ENCODE measurements at regions not wholly inside any gene's neighbourhood (a gene's known extent, or its start where the extent isn't known, plus 50 kb on each side); places are given as distances from the start of the nearest gene placed in this dataset.

DNA sequence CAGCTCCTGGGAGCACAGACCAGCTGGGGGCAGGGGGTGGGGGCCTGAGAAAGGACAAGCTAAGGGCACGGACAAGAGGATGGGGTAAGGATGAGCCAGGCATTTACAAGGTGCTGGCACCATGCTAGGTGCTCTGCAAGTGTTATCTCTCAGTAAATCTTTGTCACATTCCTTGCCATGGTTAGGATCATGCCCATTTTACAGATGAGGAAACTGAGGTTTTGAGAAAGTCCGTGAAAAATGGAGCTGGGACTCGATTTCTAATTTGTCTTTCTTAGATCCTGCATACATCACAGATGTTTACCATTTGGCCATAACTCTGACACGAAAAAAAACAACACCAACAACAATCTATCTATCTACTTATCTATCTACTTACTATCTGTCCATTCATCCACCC lies 429.7 kb downstream of the MIAT start:
- peaks cover 47% of the 10 kb centered on the region for H3K27me3 ChIP-seq (ENCODE audit: control insufficient read depth, extremely low read depth, insufficient read depth, low read length)
- TF ChIP-seq CTCF (optimal IDR thresholded peaks at IDR 0.05 in 1 of 3, IDR thresholded peaks at IDR 0.05 in 1 of 3, conservative IDR thresholded peaks at IDR 0.05 in 1 of 3; ENCODE audit: extremely low read depth in 1 of 3, insufficient read depth in 2 of 3, low read length in 3 of 3) (no peak), EZH2 (IDR thresholded peaks at IDR 0.05; ENCODE audit: low read length) (no peak)

DNA sequence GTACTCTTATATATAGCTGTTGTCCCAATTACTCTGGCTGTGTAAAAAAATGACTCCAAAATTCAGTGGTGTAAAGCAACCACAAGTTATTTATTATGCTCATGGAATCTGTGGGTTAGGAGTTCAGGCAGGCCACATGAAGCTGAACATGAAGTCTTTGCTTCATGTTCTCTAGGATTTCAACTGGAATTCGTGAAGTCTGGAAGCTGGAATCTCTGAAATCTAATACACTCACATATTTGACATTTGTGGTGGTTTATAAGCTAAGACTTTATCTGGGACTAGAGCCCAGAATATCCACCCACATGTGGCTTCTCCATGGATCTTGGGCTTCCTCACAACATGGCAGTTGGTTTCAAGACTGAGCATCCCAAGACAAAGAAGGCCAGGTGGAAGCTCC lies 430.6 kb downstream of the MIAT start:
- Histone ChIP-seq H3K4me1 (ENCODE audit: control insufficient read depth, extremely low read depth, insufficient read depth, low read length) (no peaks in the 10 kb centered on the region), H3K27ac (ENCODE audit: control insufficient read depth, insufficient read depth, low read length) (no peak overlapping the region), H4K20me1 (ENCODE audit: control insufficient read depth, extremely low read depth, insufficient read depth, low read length) (no peaks in the 10 kb centered on the region), H3K4me2 (ENCODE audit: control insufficient read depth, extremely low read depth, insufficient read depth, low read depth, low read length) (no peak overlapping the region), H2AFZ (ENCODE audit: control insufficient read depth, low read length) (no peak overlapping the region), H3K4me3 (ENCODE audit: control insufficient read depth in 2 of 3, extremely low read depth in 1 of 3, insufficient read depth in 2 of 3, low read depth in 1 of 3, low read length in 3 of 3) (no peak overlapping the region), H3K9me3 (ENCODE audit: control insufficient read depth, low read depth, low read length) (no peaks in the 10 kb centered on the region), H3K27me3 (ENCODE audit: control insufficient read depth, extremely low read depth, insufficient read depth, low read length) (peaks cover 50% of the 10 kb centered on the region), H3K36me3 (ENCODE audit: control insufficient read depth in 2 of 2, extremely low read depth in 1 of 2, insufficient read depth in 2 of 2, low read length in 2 of 2) (no peaks in the 10 kb centered on the region), H3K9me1 (ENCODE audit: control insufficient read depth, extremely low read depth, insufficient read depth, low read length) (no peaks in the 10 kb centered on the region), H3K9ac (ENCODE audit: control insufficient read depth, extremely low read depth, insufficient read depth, low read length) (no peak overlapping the region), H3K79me2 (ENCODE audit: control insufficient read depth, insufficient read depth, low read length) (no peaks in the 10 kb centered on the region)
- dilution Hi-C loops (cut with MboI; ENCODE audit: extremely low pct_ligation_motif_present, low sequenced_read_pairs), result no loop called here
- TF ChIP-seq CTCF (optimal IDR thresholded peaks at IDR 0.05 in 1 of 3, IDR thresholded peaks at IDR 0.05 in 1 of 3, conservative IDR thresholded peaks at IDR 0.05 in 1 of 3; ENCODE audit: extremely low read depth in 1 of 3, insufficient read depth in 2 of 3, low read length in 3 of 3), result no peak
- TF ChIP-seq EZH2 (IDR thresholded peaks at IDR 0.05; ENCODE audit: low read length), result no peak
- DNase-seq (ENCODE audit: low read depth, low spot score) (no peak), FAIRE-seq (no peak)

More for the DNA sequence above, 429.7 kb downstream of the MIAT start:
- FAIRE-seq (no peak), DNase-seq (ENCODE audit: low read depth, low spot score) (no peak)
- H3K9ac ChIP-seq (ENCODE audit: control insufficient read depth, extremely low read depth, insufficient read depth, low read length), result no peak overlapping the region
- H3K4me2 ChIP-seq (ENCODE audit: control insufficient read depth, extremely low read depth, insufficient read depth, low read depth, low read length), result no peak overlapping the region
- no peaks in the 10 kb centered on the region for H3K9me1 ChIP-seq (ENCODE audit: control insufficient read depth, extremely low read depth, insufficient read depth, low read length)
- H3K36me3 ChIP-seq (ENCODE audit: control insufficient read depth in 2 of 2, extremely low read depth in 1 of 2, insufficient read depth in 2 of 2, low read length in 2 of 2), result no peaks in the 10 kb centered on the region
- no peaks in the 10 kb centered on the region for H3K4me1 ChIP-seq (ENCODE audit: control insufficient read depth, extremely low read depth, insufficient read depth, low read length)
- dilution Hi-C loops (cut with MboI; ENCODE audit: extremely low pct_ligation_motif_present, low sequenced_read_pairs), result no loop called here
- H4K20me1 ChIP-seq (ENCODE audit: control insufficient read depth, extremely low read depth, insufficient read depth, low read length), result no peaks in the 10 kb centered on the region
- H3K27ac ChIP-seq (ENCODE audit: control insufficient read depth, insufficient read depth, low read length), result no peak overlapping the region
- no peak overlapping the region for H3K4me3 ChIP-seq (ENCODE audit: control insufficient read depth in 2 of 3, extremely low read depth in 1 of 3, insufficient read depth in 2 of 3, low read depth in 1 of 3, low read length in 3 of 3)
- H3K79me2 ChIP-seq (ENCODE audit: control insufficient read depth, insufficient read depth, low read length), result no peaks in the 10 kb centered on the region
- H3K9me3 ChIP-seq (ENCODE audit: control insufficient read depth, low read depth, low read length), result no peaks in the 10 kb centered on the region
- H2AFZ ChIP-seq (ENCODE audit: control insufficient read depth, low read length), result no peak overlapping the region

All from keratinocyte (primary cell).